ENCODE measurements at regions not wholly inside any gene's neighbourhood (a gene's known extent, or its start where the extent isn't known, plus 50 kb on each side); places are given as distances from the start of the nearest gene placed in this dataset.

DNA sequence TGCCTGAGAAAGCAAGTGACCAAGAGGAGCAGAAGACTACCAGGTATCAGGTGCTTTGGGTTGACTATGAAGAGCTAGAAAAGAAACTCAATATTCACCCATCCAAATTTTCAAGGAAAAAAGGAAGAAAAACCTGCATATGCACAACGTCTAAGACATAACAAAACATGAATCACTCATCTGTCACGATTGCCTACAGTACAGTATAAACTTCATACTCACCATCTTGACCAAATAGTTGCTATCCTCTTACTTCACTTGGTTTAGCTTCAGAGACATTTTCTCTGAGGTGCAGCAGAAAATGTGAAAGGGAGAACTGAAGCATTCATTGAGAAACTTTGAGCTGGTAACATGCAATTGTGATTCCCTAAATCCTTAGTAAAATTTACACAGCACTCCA lies 228.6 kb upstream of the MPDZ start:
- no peak for TF ChIP-seq EZH2 (IDR thresholded peaks at IDR 0.05; ENCODE audit: low read length, missing control alignments)
- TF ChIP-seq, protein P1, sequence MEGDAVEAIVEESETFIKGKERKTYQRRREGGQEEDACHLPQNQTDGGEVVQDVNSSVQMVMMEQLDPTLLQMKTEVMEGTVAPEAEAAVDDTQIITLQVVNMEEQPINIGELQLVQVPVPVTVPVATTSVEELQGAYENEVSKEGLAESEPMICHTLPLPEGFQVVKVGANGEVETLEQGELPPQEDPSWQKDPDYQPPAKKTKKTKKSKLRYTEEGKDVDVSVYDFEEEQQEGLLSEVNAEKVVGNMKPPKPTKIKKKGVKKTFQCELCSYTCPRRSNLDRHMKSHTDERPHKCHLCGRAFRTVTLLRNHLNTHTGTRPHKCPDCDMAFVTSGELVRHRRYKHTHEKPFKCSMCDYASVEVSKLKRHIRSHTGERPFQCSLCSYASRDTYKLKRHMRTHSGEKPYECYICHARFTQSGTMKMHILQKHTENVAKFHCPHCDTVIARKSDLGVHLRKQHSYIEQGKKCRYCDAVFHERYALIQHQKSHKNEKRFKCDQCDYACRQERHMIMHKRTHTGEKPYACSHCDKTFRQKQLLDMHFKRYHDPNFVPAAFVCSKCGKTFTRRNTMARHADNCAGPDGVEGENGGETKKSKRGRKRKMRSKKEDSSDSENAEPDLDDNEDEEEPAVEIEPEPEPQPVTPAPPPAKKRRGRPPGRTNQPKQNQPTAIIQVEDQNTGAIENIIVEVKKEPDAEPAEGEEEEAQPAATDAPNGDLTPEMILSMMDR (conservative IDR thresholded peaks at IDR 0.05 in 1 of 2, IDR thresholded peaks at IDR 0.05 in 1 of 2; ENCODE audit: low read depth in 1 of 2, low read length in 2 of 2) = no peak
- no peak overlapping the region for H3K4me2 ChIP-seq (ENCODE audit: extremely low read depth, insufficient read depth, low read length)
- H3K9ac ChIP-seq (ENCODE audit: insufficient read depth, low read length) = no peak overlapping the region
- H3K4me1 ChIP-seq (ENCODE audit: control insufficient read depth, extremely low read depth, insufficient read depth, low read length) = no peaks in the 10 kb centered on the region
- no peak overlapping the region for H3K27ac ChIP-seq (ENCODE audit: insufficient read depth, low read length)
- H3K27me3 ChIP-seq (ENCODE audit: control insufficient read depth, insufficient read depth, low read length) = no peaks in the 10 kb centered on the region
- H3K9me3 ChIP-seq (ENCODE audit: control insufficient read depth, insufficient read depth, low read depth, low read length) = no peaks in the 10 kb centered on the region
- H3K79me2 ChIP-seq (ENCODE audit: control insufficient read depth, insufficient read depth, low read length) = no peaks in the 10 kb centered on the region
- H3K36me3 ChIP-seq (ENCODE audit: control insufficient read depth, insufficient read depth, low read length) = no peaks in the 10 kb centered on the region
- no peak overlapping the region for H2AFZ ChIP-seq (ENCODE audit: low read length)
- H3K4me3 ChIP-seq (replicated peaks in 1 of 4; ENCODE audit: control extremely low read depth in 1 of 4, insufficient read depth in 1 of 4, low read depth in 3 of 4, low read length in 4 of 4) = no peak overlapping the region
- DNase-seq (ENCODE audit: low read depth in 2 of 2) = no peak
- no peaks in the 10 kb centered on the region for H4K20me1 ChIP-seq (ENCODE audit: control insufficient read depth, extremely low read depth, insufficient read depth, low read length)

- DNase-seq (ENCODE audit: low read depth in 2 of 2) = no peak
- no peaks in the 10 kb centered on the region for H3K9me3 ChIP-seq (ENCODE audit: control insufficient read depth, insufficient read depth, low read depth, low read length)
- no peak overlapping the region for H3K4me3 ChIP-seq (replicated peaks in 1 of 4; ENCODE audit: control extremely low read depth in 1 of 4, insufficient read depth in 1 of 4, low read depth in 3 of 4, low read length in 4 of 4)
- H3K4me2 ChIP-seq (ENCODE audit: extremely low read depth, insufficient read depth, low read length) = no peak overlapping the region
- no peak overlapping the region for H2AFZ ChIP-seq (ENCODE audit: low read length)
- H3K27me3 ChIP-seq (ENCODE audit: control insufficient read depth, insufficient read depth, low read length) = no peaks in the 10 kb centered on the region
- H3K36me3 ChIP-seq (ENCODE audit: control insufficient read depth, insufficient read depth, low read length) = no peaks in the 10 kb centered on the region
- no peaks in the 10 kb centered on the region for H4K20me1 ChIP-seq (ENCODE audit: control insufficient read depth, extremely low read depth, insufficient read depth, low read length)
- TF ChIP-seq EZH2 (IDR thresholded peaks at IDR 0.05; ENCODE audit: low read length, missing control alignments) = no peak
- TF ChIP-seq, protein P1 (conservative IDR thresholded peaks at IDR 0.05 in 1 of 2, IDR thresholded peaks at IDR 0.05 in 1 of 2; ENCODE audit: low read depth in 1 of 2, low read length in 2 of 2) = no peak
- H3K27ac ChIP-seq (ENCODE audit: insufficient read depth, low read length) = no peak overlapping the region
- H3K9ac ChIP-seq (ENCODE audit: insufficient read depth, low read length) = no peak overlapping the region
- H3K4me1 ChIP-seq (ENCODE audit: control insufficient read depth, extremely low read depth, insufficient read depth, low read length) = no peaks in the 10 kb centered on the region
- H3K79me2 ChIP-seq (ENCODE audit: control insufficient read depth, insufficient read depth, low read length) = no peaks in the 10 kb centered on the region
Observed at GRCh38 chr9:13505797-13506196, 226.3 kb upstream of the MPDZ start.

DNA sequence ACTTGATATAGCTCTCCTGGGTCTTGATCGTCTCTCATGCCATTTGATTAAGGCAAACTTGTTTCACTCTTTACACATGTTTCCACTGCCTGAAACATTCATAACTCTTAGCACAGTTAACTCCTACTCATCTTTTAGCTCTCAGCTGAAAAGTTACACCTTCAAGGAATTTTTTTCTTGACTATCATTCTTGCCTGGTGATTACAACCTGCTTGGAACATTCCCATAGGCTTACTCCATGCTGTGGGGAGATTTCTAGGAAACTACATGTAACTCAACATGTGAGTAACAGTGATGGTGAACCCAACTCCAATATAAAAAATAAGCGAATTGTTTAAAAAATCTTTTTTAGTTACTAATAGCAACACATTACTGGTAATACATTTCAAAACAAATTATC lies 224.1 kb upstream of the MPDZ start:
- no peaks in the 10 kb centered on the region for H3K36me3 ChIP-seq (ENCODE audit: control insufficient read depth, insufficient read depth, low read length)
- H4K20me1 ChIP-seq (ENCODE audit: control insufficient read depth, extremely low read depth, insufficient read depth, low read length) = no peaks in the 10 kb centered on the region
- no peak overlapping the region for H3K4me2 ChIP-seq (ENCODE audit: extremely low read depth, insufficient read depth, low read length)
- H3K9ac ChIP-seq (ENCODE audit: insufficient read depth, low read length) = no peak overlapping the region
- H3K9me3 ChIP-seq (ENCODE audit: control insufficient read depth, insufficient read depth, low read depth, low read length) = no peaks in the 10 kb centered on the region
- no peaks in the 10 kb centered on the region for H3K4me1 ChIP-seq (ENCODE audit: control insufficient read depth, extremely low read depth, insufficient read depth, low read length)
- TF ChIP-seq, protein P1 (conservative IDR thresholded peaks at IDR 0.05 in 1 of 2, IDR thresholded peaks at IDR 0.05 in 1 of 2; ENCODE audit: low read depth in 1 of 2, low read length in 2 of 2) = no peak
- TF ChIP-seq EZH2 (IDR thresholded peaks at IDR 0.05; ENCODE audit: low read length, missing control alignments) = no peak
- H3K79me2 ChIP-seq (ENCODE audit: control insufficient read depth, insufficient read depth, low read length) = no peaks in the 10 kb centered on the region
- H2AFZ ChIP-seq (ENCODE audit: low read length) = no peak overlapping the region
- no peak overlapping the region for H3K4me3 ChIP-seq (replicated peaks in 1 of 4; ENCODE audit: control extremely low read depth in 1 of 4, insufficient read depth in 1 of 4, low read depth in 3 of 4, low read length in 4 of 4)
- peak in 1 of 2 donors; percentile 9 for DNase-seq (ENCODE audit: low read depth in 2 of 2)
- no peaks in the 10 kb centered on the region for H3K27me3 ChIP-seq (ENCODE audit: control insufficient read depth, insufficient read depth, low read length)
- H3K27ac ChIP-seq (ENCODE audit: insufficient read depth, low read length) = no peak overlapping the region
